GM23338 (cell line): ENCODE measurements at regions not wholly inside any gene's neighbourhood (a gene's known extent, or its start where the extent isn't known, plus 50 kb on each side); places are given as distances from the start of the nearest gene placed in this dataset.

Source experiments
- CREB1 ChIP-seq: fragments of 250-450 bp; sonication (Bioruptor Pico); IDR thresholded peaks from 2 replicates; pipeline ENCODE4 v1.5.0; 2020; ENCODE audit warnings: low read depth, mild to moderate bottlenecking, moderate library complexity
- EZH2 ChIP-seq: fragments of 200-600 bp; sonication (generic); IDR thresholded peaks from one replicate; pipeline ENCODE4 v1.8.0; 2017; ENCODE audit warnings: antibody characterized with exemption, mild to moderate bottlenecking, low read depth; ENCODE audit not compliant: unreplicated experiment
- STAT1 ChIP-seq: IDR thresholded peaks from one replicate; pipeline ENCODE4 v1.6.1; 2016; ENCODE audit warnings: antibody characterized with exemption; ENCODE audit not compliant: unreplicated experiment
- TF ChIP-seq, protein P1 (sequence below), 2 experiments: fragments of 200-600 bp in 1 of 2; sonication (generic) in 1 of 2; conservative IDR thresholded peaks; 2 replicates each; pipeline versions ENCODE4 v1.5.1 to v1.6.1; 2016 to 2017; ENCODE audit warnings: antibody characterized with exemption in 2 of 2, low read depth in 2 of 2, mild to moderate bottlenecking in 2 of 2, moderate library complexity in 1 of 2

DNA sequence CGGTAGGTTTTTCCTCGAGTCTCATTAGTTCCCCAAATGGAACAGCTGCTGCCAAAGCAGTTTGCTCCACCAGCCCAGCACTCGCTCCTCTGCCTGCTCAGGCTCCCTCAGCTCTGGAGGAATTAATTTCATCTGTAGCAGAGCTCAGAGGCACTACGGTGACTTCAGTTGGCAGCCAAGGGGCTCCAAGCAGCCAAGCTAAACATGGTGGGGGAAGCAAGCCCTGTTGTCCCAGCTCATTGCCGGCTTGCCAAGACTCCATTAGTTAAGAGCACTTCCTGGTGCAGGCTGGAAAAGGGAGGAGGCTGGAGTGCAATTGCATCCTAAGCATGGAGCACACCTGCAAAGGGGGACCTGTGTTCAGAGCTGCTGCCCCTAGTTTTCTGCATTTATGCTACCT lies 78.7 kb upstream of the GPRC5B start:
- no peak for TF ChIP-seq CREB1
- TF ChIP-seq, protein P1, sequence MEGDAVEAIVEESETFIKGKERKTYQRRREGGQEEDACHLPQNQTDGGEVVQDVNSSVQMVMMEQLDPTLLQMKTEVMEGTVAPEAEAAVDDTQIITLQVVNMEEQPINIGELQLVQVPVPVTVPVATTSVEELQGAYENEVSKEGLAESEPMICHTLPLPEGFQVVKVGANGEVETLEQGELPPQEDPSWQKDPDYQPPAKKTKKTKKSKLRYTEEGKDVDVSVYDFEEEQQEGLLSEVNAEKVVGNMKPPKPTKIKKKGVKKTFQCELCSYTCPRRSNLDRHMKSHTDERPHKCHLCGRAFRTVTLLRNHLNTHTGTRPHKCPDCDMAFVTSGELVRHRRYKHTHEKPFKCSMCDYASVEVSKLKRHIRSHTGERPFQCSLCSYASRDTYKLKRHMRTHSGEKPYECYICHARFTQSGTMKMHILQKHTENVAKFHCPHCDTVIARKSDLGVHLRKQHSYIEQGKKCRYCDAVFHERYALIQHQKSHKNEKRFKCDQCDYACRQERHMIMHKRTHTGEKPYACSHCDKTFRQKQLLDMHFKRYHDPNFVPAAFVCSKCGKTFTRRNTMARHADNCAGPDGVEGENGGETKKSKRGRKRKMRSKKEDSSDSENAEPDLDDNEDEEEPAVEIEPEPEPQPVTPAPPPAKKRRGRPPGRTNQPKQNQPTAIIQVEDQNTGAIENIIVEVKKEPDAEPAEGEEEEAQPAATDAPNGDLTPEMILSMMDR (conservative IDR thresholded peaks at IDR 0.05; ENCODE audit: low read depth in 2 of 2) = no peak
- no peak for TF ChIP-seq STAT1
- no peak for TF ChIP-seq EZH2
